Endothelial cell of umbilical vein (primary cell): ENCODE measurements at regions not wholly inside any gene's neighbourhood (a gene's known extent, or its start where the extent isn't known, plus 50 kb on each side); places are given as distances from the start of the nearest gene placed in this dataset.

ENCODE experiments used
- BruUV-seq: library from RNA; stranded (reverse); fragments of 400-500 nt; replicated peaks from 2 replicates; lab custom pipeline; 2021; lab: Mats Ljungman, UMichigan
- CTCF ChIA-PET: fragments of 300-600, 350-600 bp; sonication (Branson Sonifier 250); formaldehyde crosslinking; loops from one replicate; lab custom pipeline; 2021; ENCODE audit warnings: antibody characterized with exemption, inconsistent platforms; lab: Charles Lee
- POLR2A ChIA-PET: fragments of 300-600, 350-600 bp; sonication (Branson Sonifier 250); formaldehyde crosslinking; loops from one replicate; lab custom pipeline; 2021; ENCODE audit warnings: antibody characterized with exemption, inconsistent platforms; lab: Charles Lee
- DNase-seq: peaks from one replicate; pipeline ENCODE4 v3.0.0-alpha.2; 2011; ENCODE audit warnings: low read depth, low spot score
- FAIRE-seq: peaks from 2 replicates; lab custom pipeline; 2011; peaks lifted over from hg19 to GRCh38; lab: Jason Lieb, UNC
- H2AFZ ChIP-seq: 2 replicates; pipeline ENCODE4 v1.6.0; 2012; ENCODE audit warnings: low read depth, low read length, control low read depth, inconsistent platforms
- H3K27ac ChIP-seq: 2 replicates; pipeline ENCODE4 v1.5.1; 2011; ENCODE audit warnings: low read depth, mild to moderate bottlenecking, control low read depth, low read length, moderate library complexity; ENCODE audit not compliant: insufficient read depth
- H3K27me3 ChIP-seq, 2 experiments: 2 replicates each; pipeline versions ENCODE4 v1.6.0 to v1.6.1; 2011; ENCODE audit warnings: low read length in 2 of 2, mixed read lengths in 1 of 2; ENCODE audit not compliant: control insufficient read depth in 2 of 2, insufficient read depth in 2 of 2
- H3K36me3 ChIP-seq, 2 experiments: 2 replicates in 1 of 2; 3 replicates in 1 of 2; pipeline ENCODE4 v1.5.1; 2011; ENCODE audit warnings: low read length in 2 of 2, mild to moderate bottlenecking in 1 of 2, moderate library complexity in 1 of 2; ENCODE audit not compliant: control insufficient read depth in 2 of 2, insufficient read depth in 2 of 2; ENCODE audit errors: extremely low read depth in 1 of 2
- H3K4me1 ChIP-seq: 3 replicates; pipeline ENCODE4 v1.5.1; 2011; ENCODE audit warnings: mild to moderate bottlenecking, low read length; ENCODE audit not compliant: control insufficient read depth, insufficient read depth; ENCODE audit errors: extremely low read depth
- H3K4me2 ChIP-seq: 2 replicates; pipeline ENCODE4 v1.6.1; 2011; ENCODE audit warnings: low read length, control low read depth, mixed read lengths; ENCODE audit not compliant: insufficient read depth
- H3K4me3 ChIP-seq, 3 experiments: fragments of 200-600 bp in 1 of 3; sonication (generic), shearing (Covaris generic) in 1 of 3; replicated peaks in 1 of 3; 2 replicates each; pipeline ENCODE4 v1.5.1; 2011 to 2016; ENCODE audit warnings: control low read depth in 3 of 3, low read length in 3 of 3, mild to moderate bottlenecking in 2 of 3, inconsistent platforms in 1 of 3, low read depth in 1 of 3, moderate library complexity in 1 of 3; ENCODE audit not compliant: insufficient read depth in 1 of 3
- H3K79me2 ChIP-seq: 2 replicates; pipeline ENCODE4 v1.6.0; 2012; ENCODE audit warnings: low read length, inconsistent platforms; ENCODE audit not compliant: control insufficient read depth, insufficient read depth
- H3K9ac ChIP-seq: replicated peaks from 2 replicates; pipeline ENCODE3; 2011; ENCODE audit warnings: low read length, control low read depth; ENCODE audit not compliant: insufficient read depth; ENCODE audit errors: extremely low read depth
- H3K9me1 ChIP-seq: replicated peaks from 3 replicates; pipeline ENCODE4 v1.6.0; 2011; ENCODE audit warnings: mild to moderate bottlenecking, low read length; ENCODE audit not compliant: control insufficient read depth, insufficient read depth; ENCODE audit errors: extremely low read depth
- H3K9me3 ChIP-seq: replicated peaks from 2 replicates; pipeline ENCODE4 v1.5.1; 2012; ENCODE audit warnings: low read length, inconsistent platforms; ENCODE audit not compliant: control insufficient read depth, insufficient read depth
- H4K20me1 ChIP-seq: replicated peaks from 2 replicates; pipeline ENCODE3; 2011; ENCODE audit warnings: mild to moderate bottlenecking, low read length; ENCODE audit not compliant: control insufficient read depth, insufficient read depth; ENCODE audit errors: extremely low read depth
- EZH2 ChIP-seq: IDR thresholded peaks from 2 replicates; pipeline ENCODE4 v1.6.1; 2012; ENCODE audit warnings: borderline replicate concordance, low read depth, mild to moderate bottlenecking, moderate library complexity, low read length, inconsistent platforms; ENCODE audit not compliant: severe bottlenecking
- FOS ChIP-seq: IDR thresholded peaks from 2 replicates; pipeline ENCODE4 v1.6.1; 2011; ENCODE audit warnings: mild to moderate bottlenecking, low read length, moderate library complexity, borderline replicate concordance; ENCODE audit not compliant: insufficient read depth
- GATA2 ChIP-seq: IDR thresholded peaks from 2 replicates; pipeline ENCODE4 v1.7.0; 2011; ENCODE audit warnings: low read depth, mild to moderate bottlenecking, moderate library complexity, mixed read lengths, low read length; ENCODE audit not compliant: insufficient read length, insufficient read depth
- JUN ChIP-seq: IDR thresholded peaks from 2 replicates; pipeline ENCODE4 v1.6.1; 2011; ENCODE audit warnings: borderline replicate concordance, low read depth; ENCODE audit not compliant: insufficient read length, insufficient read depth
- MYC ChIP-seq: IDR thresholded peaks from one replicate; pipeline ENCODE4 v1.6.1; 2011; ENCODE audit warnings: mild to moderate bottlenecking, low read depth, low read length
- POLR2A ChIP-seq: IDR thresholded peaks from 2 replicates; pipeline ENCODE4 v1.6.1; 2012; ENCODE audit warnings: low read depth, mild to moderate bottlenecking, control low read depth, low read length
- POLR2AphosphoS5 ChIP-seq: IDR thresholded peaks from 2 replicates; pipeline ENCODE4 v1.6.1; 2012; ENCODE audit warnings: low read depth, mild to moderate bottlenecking, control low read depth, low read length, moderate library complexity; ENCODE audit not compliant: insufficient read depth
- dilution Hi-C: fragments of 300-500 bp; cut with MboI; formaldehyde crosslinking; loops from one replicate; pipeline ENCODE4 v1.15.0; 2019; ENCODE audit warnings: low sequenced_read_pairs; ENCODE audit not compliant: extremely low pct_ligation_motif_present
- intact Hi-C: fragments of 100-400 bp; cut with micrococcal nuclease; formaldehyde crosslinking; loops from one replicate; pipeline ENCODE4 v1.10.0; 2022
- TF ChIP-seq, protein P1 (sequence below), 2 donors: IDR thresholded peaks; 1 replicate in 1 of 2; 2 replicates in 1 of 2; pipeline ENCODE4 v1.5.1; 2011; ENCODE audit warnings: low read length in 2 of 2, mild to moderate bottlenecking in 2 of 2, moderate library complexity in 2 of 2, control low read depth in 1 of 2, inconsistent platforms in 1 of 2, low read depth in 1 of 2; ENCODE audit not compliant: insufficient read depth in 1 of 2; ENCODE audit errors: extremely low read depth in 1 of 2
- TF ChIP-seq, protein P2 (sequence below): IDR thresholded peaks from 2 replicates; pipeline ENCODE4 v1.6.1; 2011; ENCODE audit not compliant: insufficient read depth, insufficient read length

- dilution Hi-C loops (no loop called here), intact Hi-C loops (no loop called here)
- POLR2A ChIA-PET: no interaction called here
- CTCF ChIA-PET: no interaction called here
- peak; percentile 77 for DNase-seq
- no peaks in the 10 kb centered on the region for H3K4me1 ChIP-seq
- no peaks in the 10 kb centered on the region for H3K9me1 ChIP-seq
- no peak overlapping the region for H3K4me3 ChIP-seq
- no peaks in the 10 kb centered on the region for H4K20me1 ChIP-seq
- no peak for FAIRE-seq
- TF ChIP-seq EZH2: no peak
- TF ChIP-seq, protein P1, sequence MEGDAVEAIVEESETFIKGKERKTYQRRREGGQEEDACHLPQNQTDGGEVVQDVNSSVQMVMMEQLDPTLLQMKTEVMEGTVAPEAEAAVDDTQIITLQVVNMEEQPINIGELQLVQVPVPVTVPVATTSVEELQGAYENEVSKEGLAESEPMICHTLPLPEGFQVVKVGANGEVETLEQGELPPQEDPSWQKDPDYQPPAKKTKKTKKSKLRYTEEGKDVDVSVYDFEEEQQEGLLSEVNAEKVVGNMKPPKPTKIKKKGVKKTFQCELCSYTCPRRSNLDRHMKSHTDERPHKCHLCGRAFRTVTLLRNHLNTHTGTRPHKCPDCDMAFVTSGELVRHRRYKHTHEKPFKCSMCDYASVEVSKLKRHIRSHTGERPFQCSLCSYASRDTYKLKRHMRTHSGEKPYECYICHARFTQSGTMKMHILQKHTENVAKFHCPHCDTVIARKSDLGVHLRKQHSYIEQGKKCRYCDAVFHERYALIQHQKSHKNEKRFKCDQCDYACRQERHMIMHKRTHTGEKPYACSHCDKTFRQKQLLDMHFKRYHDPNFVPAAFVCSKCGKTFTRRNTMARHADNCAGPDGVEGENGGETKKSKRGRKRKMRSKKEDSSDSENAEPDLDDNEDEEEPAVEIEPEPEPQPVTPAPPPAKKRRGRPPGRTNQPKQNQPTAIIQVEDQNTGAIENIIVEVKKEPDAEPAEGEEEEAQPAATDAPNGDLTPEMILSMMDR (IDR thresholded peaks at IDR 0.05; ENCODE audit: extremely low read depth in 1 of 2, insufficient read depth in 1 of 2, low read depth in 1 of 2, low read length in 2 of 2): no peak
- no peak for TF ChIP-seq POLR2A
- no peak for TF ChIP-seq GATA2
- TF ChIP-seq, protein P2, sequence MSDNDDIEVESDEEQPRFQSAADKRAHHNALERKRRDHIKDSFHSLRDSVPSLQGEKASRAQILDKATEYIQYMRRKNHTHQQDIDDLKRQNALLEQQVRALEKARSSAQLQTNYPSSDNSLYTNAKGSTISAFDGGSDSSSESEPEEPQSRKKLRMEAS: no peak
- no peak for TF ChIP-seq POLR2AphosphoS5
- no peak for TF ChIP-seq MYC
- no peak for TF ChIP-seq JUN
- no peak for TF ChIP-seq FOS
- no peaks in the 10 kb centered on the region for H3K79me2 ChIP-seq
- no peaks in the 10 kb centered on the region for H3K27me3 ChIP-seq
- no TSS peak for BruUV-seq
- no peaks in the 10 kb centered on the region for H3K9me3 ChIP-seq
- H3K4me2 ChIP-seq: no peak overlapping the region
- no peak overlapping the region for H3K9ac ChIP-seq
- no peak overlapping the region for H3K27ac ChIP-seq
- H3K36me3 ChIP-seq: no peaks in the 10 kb centered on the region
- no peak overlapping the region for H2AFZ ChIP-seq
Measured at GRCh38 chr16:65333283-65333682, 211.4 kb upstream of the CDH11 start.
